ENCODE measurements at regions not wholly inside any gene's neighbourhood (a gene's known extent, or its start where the extent isn't known, plus 50 kb on each side); places are given as distances from the start of the nearest gene placed in this dataset.

DNA sequence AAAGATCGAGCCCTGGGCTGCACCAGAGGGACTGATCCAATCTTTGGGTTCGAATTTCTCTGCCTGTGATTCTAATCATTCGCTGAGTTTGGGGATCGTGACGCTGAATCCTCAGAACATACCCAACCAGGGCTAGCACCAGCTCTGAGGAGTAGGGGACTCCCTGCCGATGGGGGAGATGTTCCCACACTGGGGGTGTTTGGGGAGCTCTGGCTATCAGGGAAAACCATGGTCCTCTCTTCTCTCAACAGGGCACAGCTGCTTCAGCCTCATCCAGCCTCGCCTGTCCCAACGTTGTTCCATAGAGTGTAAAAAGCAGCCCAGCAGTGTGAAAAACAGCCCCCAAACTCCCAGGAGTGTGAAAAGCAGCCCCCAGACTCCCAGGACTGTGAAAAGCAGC lies 136.6 kb downstream of the ANKRD60 start:
- dilution Hi-C loops (cut with MboI; ENCODE audit: extremely low pct_ligation_motif_present, low sequenced_read_pairs) = no loop called here
- Histone ChIP-seq H3K27ac (ENCODE audit: control insufficient read depth, insufficient read depth, low read length) (no peak overlapping the region), H2AFZ (ENCODE audit: control insufficient read depth, low read length) (no peak overlapping the region), H3K9ac (ENCODE audit: control insufficient read depth, extremely low read depth, insufficient read depth, low read length) (no peak overlapping the region), H3K4me3 (ENCODE audit: control insufficient read depth in 2 of 3, extremely low read depth in 1 of 3, insufficient read depth in 2 of 3, low read depth in 1 of 3, low read length in 3 of 3) (no peak overlapping the region), H3K36me3 (ENCODE audit: control insufficient read depth in 2 of 2, extremely low read depth in 1 of 2, insufficient read depth in 2 of 2, low read length in 2 of 2) (no peaks in the 10 kb centered on the region), H3K9me1 (ENCODE audit: control insufficient read depth, extremely low read depth, insufficient read depth, low read length) (no peaks in the 10 kb centered on the region), H3K27me3 (ENCODE audit: control insufficient read depth, extremely low read depth, insufficient read depth, low read length) (peaks cover 34% of the 10 kb centered on the region), H3K79me2 (ENCODE audit: control insufficient read depth, insufficient read depth, low read length) (no peaks in the 10 kb centered on the region), H3K4me2 (ENCODE audit: control insufficient read depth, extremely low read depth, insufficient read depth, low read depth, low read length) (no peak overlapping the region), H3K4me1 (ENCODE audit: control insufficient read depth, extremely low read depth, insufficient read depth, low read length) (no peaks in the 10 kb centered on the region), H3K9me3 (ENCODE audit: control insufficient read depth, low read depth, low read length) (no peaks in the 10 kb centered on the region), H4K20me1 (ENCODE audit: control insufficient read depth, extremely low read depth, insufficient read depth, low read length) (no peaks in the 10 kb centered on the region)
- no peak for TF ChIP-seq EZH2 (IDR thresholded peaks at IDR 0.05; ENCODE audit: low read length)
- no peak for TF ChIP-seq CTCF (optimal IDR thresholded peaks at IDR 0.05 in 1 of 3, IDR thresholded peaks at IDR 0.05 in 1 of 3, conservative IDR thresholded peaks at IDR 0.05 in 1 of 3; ENCODE audit: extremely low read depth in 1 of 3, insufficient read depth in 2 of 3, low read length in 3 of 3)
- DNase-seq (ENCODE audit: low read depth, low spot score) = no peak
- FAIRE-seq = no peak

GRCh38 chr20:58090161-58090560 lies 138.3 kb downstream of the ANKRD60 start:
- FAIRE-seq (no peak), DNase-seq (ENCODE audit: low read depth, low spot score) (no peak)
- peaks cover 33% of the 10 kb centered on the region for H3K27me3 ChIP-seq (ENCODE audit: control insufficient read depth, extremely low read depth, insufficient read depth, low read length)
- no peaks in the 10 kb centered on the region for H4K20me1 ChIP-seq (ENCODE audit: control insufficient read depth, extremely low read depth, insufficient read depth, low read length)
- H3K4me1 ChIP-seq (ENCODE audit: control insufficient read depth, extremely low read depth, insufficient read depth, low read length) = no peaks in the 10 kb centered on the region
- H3K4me2 ChIP-seq (ENCODE audit: control insufficient read depth, extremely low read depth, insufficient read depth, low read depth, low read length) = no peak overlapping the region
- H3K27ac ChIP-seq (ENCODE audit: control insufficient read depth, insufficient read depth, low read length) = no peak overlapping the region
- no peaks in the 10 kb centered on the region for H3K36me3 ChIP-seq (ENCODE audit: control insufficient read depth in 2 of 2, extremely low read depth in 1 of 2, insufficient read depth in 2 of 2, low read length in 2 of 2)
- H3K79me2 ChIP-seq (ENCODE audit: control insufficient read depth, insufficient read depth, low read length) = no peaks in the 10 kb centered on the region
- H3K9me3 ChIP-seq (ENCODE audit: control insufficient read depth, low read depth, low read length) = no peaks in the 10 kb centered on the region
- dilution Hi-C loops (cut with MboI; ENCODE audit: extremely low pct_ligation_motif_present, low sequenced_read_pairs) = no loop called here
- H2AFZ ChIP-seq (ENCODE audit: control insufficient read depth, low read length) = no peak overlapping the region
- H3K4me3 ChIP-seq (ENCODE audit: control insufficient read depth in 2 of 3, extremely low read depth in 1 of 3, insufficient read depth in 2 of 3, low read depth in 1 of 3, low read length in 3 of 3) = no peak overlapping the region
- no peak for TF ChIP-seq CTCF (optimal IDR thresholded peaks at IDR 0.05 in 1 of 3, IDR thresholded peaks at IDR 0.05 in 1 of 3, conservative IDR thresholded peaks at IDR 0.05 in 1 of 3; ENCODE audit: extremely low read depth in 1 of 3, insufficient read depth in 2 of 3, low read length in 3 of 3)
- TF ChIP-seq EZH2 (IDR thresholded peaks at IDR 0.05; ENCODE audit: low read length) = no peak
- H3K9me1 ChIP-seq (ENCODE audit: control insufficient read depth, extremely low read depth, insufficient read depth, low read length) = no peaks in the 10 kb centered on the region
- H3K9ac ChIP-seq (ENCODE audit: control insufficient read depth, extremely low read depth, insufficient read depth, low read length) = no peak overlapping the region
